ENCODE measurements at regions not wholly inside any gene's neighbourhood (a gene's known extent, or its start where the extent isn't known, plus 50 kb on each side); places are given as distances from the start of the nearest gene placed in this dataset.

DNA sequence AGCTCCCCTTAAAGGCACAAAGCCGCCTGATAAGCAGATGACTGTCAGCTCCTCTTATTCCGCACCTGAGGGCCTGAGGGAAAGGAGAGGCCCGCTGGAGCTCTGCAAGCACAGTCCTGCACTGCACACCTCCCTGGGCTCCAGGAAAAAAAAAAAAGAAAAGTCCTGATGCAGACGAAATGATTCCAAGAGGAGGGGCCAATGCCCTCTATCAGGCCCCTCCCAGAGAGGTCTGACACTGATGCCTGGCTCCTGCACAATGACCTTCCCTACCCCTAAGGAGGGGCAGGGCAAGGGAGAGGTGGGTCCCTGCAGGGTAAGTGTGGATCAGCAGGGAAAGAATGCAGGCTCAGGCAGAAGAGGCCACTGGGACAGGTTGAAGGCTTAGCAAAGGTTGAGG lies 572.7 kb downstream of the SOX6 start:
- no peaks in the 10 kb centered on the region for H3K79me2 ChIP-seq (replicated peaks; ENCODE audit: insufficient read depth)
- Mint-ChIP-seq H3K4me1 (peaks cover 12% of the 10 kb centered on the region), H3K9me3 (no peaks in the 10 kb centered on the region), H3K27ac (no peak overlapping the region; the same call in 1 of the 2 replicates), H3K27me3 (ENCODE audit: insufficient read depth, low read depth, poor library complexity) (peaks cover 2% of the 10 kb centered on the region), H3K4me3 (no peak overlapping the region), H3K36me3 (ENCODE audit: low read depth) (no peaks in the 10 kb centered on the region)
- H3F3A ChIP-seq (replicated peaks; ENCODE audit: low read depth): no peaks in the 10 kb centered on the region
- H3K36me3 ChIP-seq (ENCODE audit: insufficient read depth): no peaks in the 10 kb centered on the region
- H3K27ac ChIP-seq (ENCODE audit: low read depth): no peak overlapping the region
- peak; percentile 95 for ATAC-seq
- no peak overlapping the region for H3K4me2 ChIP-seq
- H3K27me3 ChIP-seq (ENCODE audit: insufficient read depth): no peaks in the 10 kb centered on the region
- peak overlapping the region; percentile 63; the same call in 1 of the 2 replicates for H2AFZ ChIP-seq
- no peaks in the 10 kb centered on the region for H3K4me1 ChIP-seq (ENCODE audit: insufficient read depth)
- peak; percentile 11 for DNase-seq (ENCODE audit: low spot score)
- H4K20me1 ChIP-seq (replicated peaks; ENCODE audit: insufficient read depth): no peaks in the 10 kb centered on the region
- TF ChIP-seq EZH2phosphoT487 (IDR thresholded peaks at IDR 0.05; ENCODE audit: unreplicated experiment): no peak
- TF ChIP-seq POLR2AphosphoS5 (IDR thresholded peaks at IDR 0.05; ENCODE audit: low read depth): no peak
- no peak for TF ChIP-seq ZNF114 (CRISPR knock-in tag; IDR thresholded peaks at IDR 0.05)
- TF ChIP-seq ZNF331 (CRISPR knock-in tag; IDR thresholded peaks at IDR 0.05; ENCODE audit: low read depth): no peak
- TF ChIP-seq, protein P1, sequence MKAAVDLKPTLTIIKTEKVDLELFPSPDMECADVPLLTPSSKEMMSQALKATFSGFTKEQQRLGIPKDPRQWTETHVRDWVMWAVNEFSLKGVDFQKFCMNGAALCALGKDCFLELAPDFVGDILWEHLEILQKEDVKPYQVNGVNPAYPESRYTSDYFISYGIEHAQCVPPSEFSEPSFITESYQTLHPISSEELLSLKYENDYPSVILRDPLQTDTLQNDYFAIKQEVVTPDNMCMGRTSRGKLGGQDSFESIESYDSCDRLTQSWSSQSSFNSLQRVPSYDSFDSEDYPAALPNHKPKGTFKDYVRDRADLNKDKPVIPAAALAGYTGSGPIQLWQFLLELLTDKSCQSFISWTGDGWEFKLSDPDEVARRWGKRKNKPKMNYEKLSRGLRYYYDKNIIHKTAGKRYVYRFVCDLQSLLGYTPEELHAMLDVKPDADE (IDR thresholded peaks at IDR 0.05): no peak
- TF ChIP-seq, protein P2, sequence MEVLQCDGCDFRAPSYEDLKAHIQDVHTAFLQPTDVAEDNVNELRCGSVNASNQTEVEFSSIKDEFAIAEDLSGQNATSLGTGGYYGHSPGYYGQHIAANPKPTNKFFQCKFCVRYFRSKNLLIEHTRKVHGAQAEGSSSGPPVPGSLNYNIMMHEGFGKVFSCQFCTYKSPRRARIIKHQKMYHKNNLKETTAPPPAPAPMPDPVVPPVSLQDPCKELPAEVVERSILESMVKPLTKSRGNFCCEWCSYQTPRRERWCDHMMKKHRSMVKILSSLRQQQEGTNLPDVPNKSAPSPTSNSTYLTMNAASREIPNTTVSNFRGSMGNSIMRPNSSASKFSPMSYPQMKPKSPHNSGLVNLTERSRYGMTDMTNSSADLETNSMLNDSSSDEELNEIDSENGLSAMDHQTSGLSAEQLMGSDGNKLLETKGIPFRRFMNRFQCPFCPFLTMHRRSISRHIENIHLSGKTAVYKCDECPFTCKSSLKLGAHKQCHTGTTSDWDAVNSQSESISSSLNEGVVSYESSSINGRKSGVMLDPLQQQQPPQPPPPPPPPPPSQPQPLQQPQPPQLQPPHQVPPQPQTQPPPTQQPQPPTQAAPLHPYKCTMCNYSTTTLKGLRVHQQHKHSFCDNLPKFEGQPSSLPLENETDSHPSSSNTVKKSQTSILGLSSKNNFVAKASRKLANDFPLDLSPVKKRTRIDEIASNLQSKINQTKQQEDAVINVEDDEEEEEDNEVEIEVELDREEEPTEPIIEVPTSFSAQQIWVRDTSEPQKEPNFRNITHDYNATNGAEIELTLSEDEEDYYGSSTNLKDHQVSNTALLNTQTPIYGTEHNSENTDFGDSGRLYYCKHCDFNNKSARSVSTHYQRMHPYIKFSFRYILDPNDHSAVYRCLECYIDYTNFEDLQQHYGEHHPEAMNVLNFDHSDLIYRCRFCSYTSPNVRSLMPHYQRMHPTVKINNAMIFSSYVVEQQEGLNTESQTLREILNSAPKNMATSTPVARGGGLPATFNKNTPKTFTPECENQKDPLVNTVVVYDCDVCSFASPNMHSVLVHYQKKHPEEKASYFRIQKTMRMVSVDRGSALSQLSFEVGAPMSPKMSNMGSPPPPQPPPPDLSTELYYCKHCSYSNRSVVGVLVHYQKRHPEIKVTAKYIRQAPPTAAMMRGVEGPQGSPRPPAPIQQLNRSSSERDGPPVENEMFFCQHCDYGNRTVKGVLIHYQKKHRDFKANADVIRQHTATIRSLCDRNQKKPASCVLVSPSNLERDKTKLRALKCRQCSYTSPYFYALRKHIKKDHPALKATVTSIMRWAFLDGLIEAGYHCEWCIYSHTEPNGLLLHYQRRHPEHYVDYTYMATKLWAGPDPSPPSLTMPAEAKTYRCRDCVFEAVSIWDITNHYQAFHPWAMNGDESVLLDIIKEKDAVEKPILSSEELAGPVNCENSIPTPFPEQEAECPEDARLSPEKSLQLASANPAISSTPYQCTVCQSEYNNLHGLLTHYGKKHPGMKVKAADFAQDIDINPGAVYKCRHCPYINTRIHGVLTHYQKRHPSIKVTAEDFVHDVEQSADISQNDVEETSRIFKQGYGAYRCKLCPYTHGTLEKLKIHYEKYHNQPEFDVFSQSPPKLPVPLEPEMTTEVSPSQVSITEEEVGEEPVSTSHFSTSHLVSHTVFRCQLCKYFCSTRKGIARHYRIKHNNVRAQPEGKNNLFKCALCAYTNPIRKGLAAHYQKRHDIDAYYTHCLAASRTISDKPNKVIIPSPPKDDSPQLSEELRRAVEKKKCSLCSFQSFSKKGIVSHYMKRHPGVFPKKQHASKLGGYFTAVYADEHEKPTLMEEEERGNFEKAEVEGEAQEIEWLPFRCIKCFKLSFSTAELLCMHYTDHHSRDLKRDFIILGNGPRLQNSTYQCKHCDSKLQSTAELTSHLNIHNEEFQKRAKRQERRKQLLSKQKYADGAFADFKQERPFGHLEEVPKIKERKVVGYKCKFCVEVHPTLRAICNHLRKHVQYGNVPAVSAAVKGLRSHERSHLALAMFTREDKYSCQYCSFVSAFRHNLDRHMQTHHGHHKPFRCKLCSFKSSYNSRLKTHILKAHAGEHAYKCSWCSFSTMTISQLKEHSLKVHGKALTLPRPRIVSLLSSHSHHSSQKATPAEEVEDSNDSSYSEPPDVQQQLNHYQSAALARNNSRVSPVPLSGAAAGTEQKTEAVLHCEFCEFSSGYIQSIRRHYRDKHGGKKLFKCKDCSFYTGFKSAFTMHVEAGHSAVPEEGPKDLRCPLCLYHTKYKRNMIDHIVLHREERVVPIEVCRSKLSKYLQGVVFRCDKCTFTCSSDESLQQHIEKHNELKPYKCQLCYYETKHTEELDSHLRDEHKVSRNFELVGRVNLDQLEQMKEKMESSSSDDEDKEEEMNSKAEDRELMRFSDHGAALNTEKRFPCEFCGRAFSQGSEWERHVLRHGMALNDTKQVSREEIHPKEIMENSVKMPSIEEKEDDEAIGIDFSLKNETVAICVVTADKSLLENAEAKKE (CRISPR knock-in tag; IDR thresholded peaks at IDR 0.05): no peak
- TF ChIP-seq STAT1 (IDR thresholded peaks at IDR 0.05; ENCODE audit: unreplicated experiment): no peak
- TF ChIP-seq NANOG (IDR thresholded peaks at IDR 0.05; ENCODE audit: borderline replicate concordance): no peak
- no peak for TF ChIP-seq JUNB (IDR thresholded peaks at IDR 0.05; ENCODE audit: unreplicated experiment)
- no peaks in the 10 kb centered on the region; the same call in 1 of the 2 replicates for H3K9me2 ChIP-seq (ENCODE audit: insufficient read depth)
- H3K4me3 ChIP-seq: no peak overlapping the region
